HCT116 (cell line): ENCODE measurements at regions not wholly inside any gene's neighbourhood (a gene's known extent, or its start where the extent isn't known, plus 50 kb on each side); places are given as distances from the start of the nearest gene placed in this dataset.

ENCODE experiments used
- ATAC-seq: fragments of 200-7000 bp; cut with Tn5 transposase; 2 replicates; pipeline ENCODE4 v1.9.1; 2020; ENCODE audit warnings: mild to moderate bottlenecking, moderate library complexity
- BruUV-seq: library from RNA; stranded (reverse); fragments of 400-500 nt; replicated peaks from 2 replicates; lab custom pipeline; 2021; lab: Mats Ljungman, UMichigan
- CTCF ChIA-PET: fragments of 300-600 bp; sonication (Branson Sonifier 250); formaldehyde crosslinking; loops from one replicate; lab custom pipeline; 2021; ENCODE audit warnings: antibody characterized with exemption; lab: Charles Lee
- POLR2A ChIA-PET: fragments of 300-600, 350-600 bp; sonication (Branson Sonifier 250); formaldehyde crosslinking; loops from one replicate; lab custom pipeline; 2021; ENCODE audit warnings: antibody characterized with exemption; lab: Charles Lee
- RAD21 ChIA-PET, 2 experiments: fragments of 300-600 bp; sonication (Branson Sonifier 250); formaldehyde crosslinking; loops; one replicate each; lab custom pipeline; 2023; ENCODE audit warnings: low total read pairs in 2 of 2; ENCODE audit not compliant: uncharacterized antibody in 2 of 2, unreplicated experiment in 2 of 2, low non-redundant PET in 1 of 2; lab: Charles Lee
- DNase-seq: peaks from one replicate; pipeline ENCODE4 v3.0.0-alpha.2; 2010; ENCODE audit warnings: low read depth, low spot score
- H2AFZ ChIP-seq: fragments of 200-600 bp; shearing (Covaris generic), sonication (generic); 2 replicates; pipeline ENCODE4 v1.6.1; 2017; ENCODE audit warnings: low read depth, mixed run types, mixed read lengths, antibody characterized with exemption, low read length; ENCODE audit not compliant: poor library complexity, severe bottlenecking
- H3K27ac ChIP-seq: 2 replicates; pipeline ENCODE4 v1.5.1; 2012; ENCODE audit warnings: low read depth, low read length
- H3K27me3 ChIP-seq: fragments of 200-600 bp; sonication (generic); 2 replicates; pipeline ENCODE4 v1.6.1; 2016; ENCODE audit warnings: mixed run types, low read length, mixed read lengths; ENCODE audit not compliant: insufficient read depth
- H3K36me3 ChIP-seq, 2 experiments: fragments of 200-500 bp in 1 of 2; fragments of 200-600 bp in 1 of 2; sonication (Bioruptor generic) in 1 of 2; sonication (generic) in 1 of 2; 2 replicates each; pipeline versions ENCODE4 v1.5.1 to v1.6.1; 2014 to 2016; ENCODE audit warnings: low read length in 2 of 2, inconsistent platforms in 1 of 2, mixed read lengths in 1 of 2, mixed run types in 1 of 2; ENCODE audit not compliant: insufficient read depth in 2 of 2, control insufficient read depth in 1 of 2
- H3K4me1 ChIP-seq, 2 experiments: fragments of 200-600 bp in 1 of 2; sonication (generic) in 1 of 2; 2 replicates each; pipeline versions ENCODE4 v1.5.1 to v1.6.1; 2012 to 2017; ENCODE audit warnings: low read length in 2 of 2, inconsistent platforms in 1 of 2, mild to moderate bottlenecking in 1 of 2, mixed read lengths in 1 of 2, mixed run types in 1 of 2, moderate library complexity in 1 of 2; ENCODE audit not compliant: insufficient read depth in 2 of 2, control insufficient read depth in 1 of 2
- H3K4me2 ChIP-seq: fragments of 200-600 bp; sonication (generic); 2 replicates; pipeline ENCODE4 v1.6.1; 2017; ENCODE audit warnings: mixed run types, low read length, mixed read lengths
- H3K4me3 ChIP-seq, 2 experiments: fragments of 200-600 bp in 1 of 2; sonication (generic) in 1 of 2; replicated peaks in 1 of 2; 2 replicates each; pipeline ENCODE4 v1.5.1; 2011 to 2016; ENCODE audit warnings: low read length in 2 of 2, control low read depth in 1 of 2, low read depth in 1 of 2, mild to moderate bottlenecking in 1 of 2, mixed read lengths in 1 of 2, mixed run types in 1 of 2
- H3K79me2 ChIP-seq: fragments of 200-600 bp; sonication (generic); 2 replicates; pipeline ENCODE4 v1.6.1; 2017; ENCODE audit warnings: mild to moderate bottlenecking, mixed run types, low read length, moderate library complexity, mixed read lengths; ENCODE audit not compliant: insufficient read depth
- H3K9ac ChIP-seq: fragments of 200-600 bp; sonication (generic); 2 replicates; pipeline ENCODE4 v1.6.1; 2016; ENCODE audit warnings: low read length, mixed read lengths
- H3K9me2 ChIP-seq: fragments of 200-600 bp; sonication (generic), shearing (Covaris generic); 2 replicates; pipeline ENCODE4 v1.6.1; 2017; ENCODE audit warnings: mixed run types, mild to moderate bottlenecking, moderate library complexity; ENCODE audit not compliant: insufficient read depth
- H3K9me3 ChIP-seq, 2 experiments: fragments of 200-500 bp in 1 of 2; fragments of 200-600 bp in 1 of 2; sonication (Bioruptor generic) in 1 of 2; sonication (generic) in 1 of 2; 2 replicates each; pipeline ENCODE4 v1.6.1; 2014 to 2017; ENCODE audit warnings: low read length in 2 of 2, mixed read lengths in 2 of 2, inconsistent platforms in 1 of 2, low read depth in 1 of 2, mild to moderate bottlenecking in 1 of 2, mixed run types in 1 of 2, moderate library complexity in 1 of 2; ENCODE audit not compliant: control insufficient read depth in 1 of 2, insufficient read depth in 1 of 2
- H4K20me1 ChIP-seq: fragments of 200-600 bp; sonication (generic), shearing (Covaris generic); 2 replicates; pipeline ENCODE4 v1.6.1; 2017; ENCODE audit warnings: mixed run types, mild to moderate bottlenecking, moderate library complexity; ENCODE audit not compliant: insufficient read depth
- ATF3 ChIP-seq: IDR thresholded peaks from 2 replicates; pipeline ENCODE4 v1.6.1; 2012
- CBX3 ChIP-seq: IDR thresholded peaks from 2 replicates; pipeline ENCODE4 v1.6.1; 2012; ENCODE audit warnings: low read depth
- CEBPB ChIP-seq: IDR thresholded peaks from 2 replicates; pipeline ENCODE4 v1.6.1; 2012; ENCODE audit warnings: low read depth
- EGR1 ChIP-seq: IDR thresholded peaks from 2 replicates; pipeline ENCODE4 v1.6.1; 2012; ENCODE audit warnings: low read depth
- ELF1 ChIP-seq: IDR thresholded peaks from 2 replicates; pipeline ENCODE4 v1.6.1; 2012; ENCODE audit warnings: low read depth, borderline replicate concordance
- EZH2 ChIP-seq: fragments of 200-600 bp; sonication (generic); IDR thresholded peaks from 2 replicates; pipeline ENCODE4 v1.6.1; 2017; ENCODE audit warnings: antibody characterized with exemption, mixed run types
- EZH2phosphoT487 ChIP-seq: fragments of 200-600 bp; IDR thresholded peaks from 2 replicates; pipeline ENCODE4 v1.6.1; 2018; ENCODE audit warnings: antibody characterized with exemption, borderline replicate concordance
- JUND ChIP-seq: IDR thresholded peaks from 2 replicates; pipeline ENCODE4 v1.6.1; 2012
- POLR2AphosphoS5 ChIP-seq: IDR thresholded peaks from 2 replicates; pipeline ENCODE4 v1.6.1; 2011; ENCODE audit warnings: mild to moderate bottlenecking, low read depth, low read length, moderate library complexity
- RAD21 ChIP-seq: IDR thresholded peaks from 2 replicates; pipeline ENCODE4 v1.6.1; 2012; ENCODE audit warnings: low read depth, mild to moderate bottlenecking
- REST ChIP-seq: IDR thresholded peaks from 2 replicates; pipeline ENCODE4 v1.6.1; 2012; ENCODE audit warnings: low read depth
- SIN3A ChIP-seq: IDR thresholded peaks from 2 replicates; pipeline ENCODE4 v1.6.1; 2012; ENCODE audit warnings: low read depth
- SP1 ChIP-seq: IDR thresholded peaks from 2 replicates; pipeline ENCODE4 v1.6.1; 2012; ENCODE audit warnings: low read depth
- SRF ChIP-seq: IDR thresholded peaks from 2 replicates; pipeline ENCODE4 v1.6.1; 2012; ENCODE audit warnings: low read depth
- TCF7L2 ChIP-seq: IDR thresholded peaks from 2 replicates; pipeline ENCODE4 v1.7.0; 2011; ENCODE audit warnings: borderline replicate concordance, inconsistent platforms; ENCODE audit not compliant: insufficient read depth, insufficient read length; ENCODE audit errors: extremely low read depth
- ZBTB33 ChIP-seq: IDR thresholded peaks from 2 replicates; pipeline ENCODE4 v1.6.1; 2011; ENCODE audit warnings: mild to moderate bottlenecking, low read length, moderate library complexity; ENCODE audit not compliant: insufficient replicate concordance; ENCODE audit errors: extremely low read depth
- intact Hi-C: fragments of 100-400 bp; cut with micrococcal nuclease; formaldehyde crosslinking; loops from 2 replicates; pipeline ENCODE4 v1.10.0; 2022
- TF ChIP-seq, protein P1 (sequence below), 3 experiments: fragments of 200-600 bp in 1 of 3; sonication (generic) in 1 of 3; IDR thresholded peaks in 2 of 3; conservative IDR thresholded peaks in 1 of 3; 2 replicates each; pipeline ENCODE4 v1.5.1; 2012 to 2017; ENCODE audit warnings: low read depth in 2 of 3, low read length in 2 of 3, antibody characterized with exemption in 1 of 3, borderline replicate concordance in 1 of 3, control low read depth in 1 of 3, mild to moderate bottlenecking in 1 of 3, mixed read lengths in 1 of 3, mixed run types in 1 of 3, moderate library complexity in 1 of 3; ENCODE audit not compliant: insufficient read depth in 1 of 3

- no peaks in the 10 kb centered on the region for H3K36me3 ChIP-seq
- intact Hi-C loops, result no loop called here
- BruUV-seq, result no TSS peak
- no peaks in the 10 kb centered on the region for H3K9me2 ChIP-seq
- CTCF ChIA-PET, result no interaction called here
- TF ChIP-seq JUND (no peak), EGR1 (no peak), RAD21 (no peak), CBX3 (no peak), ATF3 (no peak), REST (no peak), CEBPB (no peak), EZH2 (no peak), ZBTB33 (no peak), TCF7L2 (no peak), SIN3A (no peak), SP1 (no peak), POLR2AphosphoS5 (no peak), ELF1 (no peak), SRF (no peak), EZH2phosphoT487 (no peak)
- TF ChIP-seq, protein P1, sequence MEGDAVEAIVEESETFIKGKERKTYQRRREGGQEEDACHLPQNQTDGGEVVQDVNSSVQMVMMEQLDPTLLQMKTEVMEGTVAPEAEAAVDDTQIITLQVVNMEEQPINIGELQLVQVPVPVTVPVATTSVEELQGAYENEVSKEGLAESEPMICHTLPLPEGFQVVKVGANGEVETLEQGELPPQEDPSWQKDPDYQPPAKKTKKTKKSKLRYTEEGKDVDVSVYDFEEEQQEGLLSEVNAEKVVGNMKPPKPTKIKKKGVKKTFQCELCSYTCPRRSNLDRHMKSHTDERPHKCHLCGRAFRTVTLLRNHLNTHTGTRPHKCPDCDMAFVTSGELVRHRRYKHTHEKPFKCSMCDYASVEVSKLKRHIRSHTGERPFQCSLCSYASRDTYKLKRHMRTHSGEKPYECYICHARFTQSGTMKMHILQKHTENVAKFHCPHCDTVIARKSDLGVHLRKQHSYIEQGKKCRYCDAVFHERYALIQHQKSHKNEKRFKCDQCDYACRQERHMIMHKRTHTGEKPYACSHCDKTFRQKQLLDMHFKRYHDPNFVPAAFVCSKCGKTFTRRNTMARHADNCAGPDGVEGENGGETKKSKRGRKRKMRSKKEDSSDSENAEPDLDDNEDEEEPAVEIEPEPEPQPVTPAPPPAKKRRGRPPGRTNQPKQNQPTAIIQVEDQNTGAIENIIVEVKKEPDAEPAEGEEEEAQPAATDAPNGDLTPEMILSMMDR (IDR thresholded peaks at IDR 0.05 in 2 of 3, conservative IDR thresholded peaks at IDR 0.05 in 1 of 3; ENCODE audit: borderline replicate concordance in 1 of 3, insufficient read depth in 1 of 3, low read depth in 2 of 3, low read length in 2 of 3), result no peak
- H3K79me2 ChIP-seq, result no peaks in the 10 kb centered on the region
- H3K27me3 ChIP-seq, result peaks cover 4% of the 10 kb centered on the region; the same call in 1 of the 2 replicates
- no peak overlapping the region for H3K4me3 ChIP-seq
- no peaks in the 10 kb centered on the region for H3K4me1 ChIP-seq
- RAD21 ChIA-PET, result no interaction called here
- DNase-seq (no peak), ATAC-seq (no peak)
- H3K27ac ChIP-seq, result no peak overlapping the region
- H3K9ac ChIP-seq, result no peak overlapping the region
- H2AFZ ChIP-seq, result no peak overlapping the region
- POLR2A ChIA-PET, result no interaction called here
- no peaks in the 10 kb centered on the region for H4K20me1 ChIP-seq
- H3K4me2 ChIP-seq, result no peak overlapping the region
- H3K9me3 ChIP-seq, result no peaks in the 10 kb centered on the region
Observed at GRCh38 chr16:9539346-9539745, 447.9 kb downstream of the HAPSTR1 start.
